ENCODE measurements at regions not wholly inside any gene's neighbourhood (a gene's known extent, or its start where the extent isn't known, plus 50 kb on each side); places are given as distances from the start of the nearest gene placed in this dataset.
A peak's percentile ranks its signal among the peaks of the same experiment; 100 is the strongest.

- Histone ChIP-seq H3K9ac (ENCODE audit: low read length) (no peak overlapping the region), H3K4me2 (ENCODE audit: low read length) (no peak overlapping the region), H3K36me3 (ENCODE audit: insufficient read depth, low read length) (no peaks in the 10 kb centered on the region), H4K20me1 (ENCODE audit: insufficient read depth, low read length) (no peaks in the 10 kb centered on the region), H3K79me2 (ENCODE audit: insufficient read depth, low read length) (no peaks in the 10 kb centered on the region), H3K27me3 (ENCODE audit: insufficient read depth, low read length) (no peaks in the 10 kb centered on the region), H2AFZ (ENCODE audit: low read depth, low read length) (no peak overlapping the region), H3K9me3 (ENCODE audit: insufficient read depth, low read depth, low read length) (peaks cover 4% of the 10 kb centered on the region), H3K4me1 (ENCODE audit: insufficient read depth, low read length) (no peaks in the 10 kb centered on the region), H3K4me3 (ENCODE audit: insufficient read depth, low read depth, low read length) (no peak overlapping the region), H3K27ac (ENCODE audit: low read depth, low read length) (no peak overlapping the region)
- no peaks in the 10 kb centered on the region for H3K4me1 Mint-ChIP-seq (ENCODE audit: low read depth, unreplicated experiment)
- peaks cover 2% of the 10 kb centered on the region for H3K27me3 Mint-ChIP-seq (ENCODE audit: low read depth, unreplicated experiment)
- FAIRE-seq (no peak), DNase-seq (ENCODE audit: low read depth) (no peak)
- no peak overlapping the region for H3K4me3 Mint-ChIP-seq (ENCODE audit: unreplicated experiment)
- peaks cover 7% of the 10 kb centered on the region for H3K9me3 Mint-ChIP-seq (ENCODE audit: unreplicated experiment)
- H3K36me3 Mint-ChIP-seq (ENCODE audit: low read depth, unreplicated experiment) = no peaks in the 10 kb centered on the region
- no peak overlapping the region for H3K27ac Mint-ChIP-seq (ENCODE audit: unreplicated experiment)
- TF ChIP-seq EZH2 (IDR thresholded peaks at IDR 0.05; ENCODE audit: insufficient read depth, low read length) (no peak), CTCF (IDR thresholded peaks at IDR 0.05; ENCODE audit: insufficient read depth, low read depth, low read length) (no peak)
These were observed 512.2 kb upstream of the TCF4 start for GRCh38 chr18:56100090-56100722.

GRCh38 chr18:56097621-56098020 lies 509.6 kb upstream of the TCF4 start:
- FAIRE-seq = no peak
- Mint-ChIP-seq H3K27me3 (ENCODE audit: low read depth, unreplicated experiment) (peaks cover 2% of the 10 kb centered on the region), H3K9me3 (ENCODE audit: unreplicated experiment) (peaks cover 3% of the 10 kb centered on the region)

More at GRCh38 chr18:56097621-56098020, 509.6 kb upstream of the TCF4 start:
- H3K4me1 Mint-ChIP-seq (ENCODE audit: low read depth, unreplicated experiment) = no peaks in the 10 kb centered on the region
- Histone ChIP-seq H3K27me3 (ENCODE audit: insufficient read depth, low read length) (no peaks in the 10 kb centered on the region), H3K4me3 (ENCODE audit: insufficient read depth, low read depth, low read length) (no peak overlapping the region), H2AFZ (ENCODE audit: low read depth, low read length) (no peak overlapping the region), H3K9ac (ENCODE audit: low read length) (no peak overlapping the region), H4K20me1 (ENCODE audit: insufficient read depth, low read length) (no peaks in the 10 kb centered on the region), H3K79me2 (ENCODE audit: insufficient read depth, low read length) (no peaks in the 10 kb centered on the region), H3K4me2 (ENCODE audit: low read length) (no peak overlapping the region), H3K36me3 (ENCODE audit: insufficient read depth, low read length) (no peaks in the 10 kb centered on the region), H3K4me1 (ENCODE audit: insufficient read depth, low read length) (no peaks in the 10 kb centered on the region), H3K27ac (ENCODE audit: low read depth, low read length) (no peak overlapping the region), H3K9me3 (ENCODE audit: insufficient read depth, low read depth, low read length) (no peaks in the 10 kb centered on the region)
- TF ChIP-seq CTCF (IDR thresholded peaks at IDR 0.05; ENCODE audit: insufficient read depth, low read depth, low read length) = no peak
- no peak for TF ChIP-seq EZH2 (IDR thresholded peaks at IDR 0.05; ENCODE audit: insufficient read depth, low read length)
- DNase-seq (ENCODE audit: low read depth) = peak; percentile 35
- H3K27ac Mint-ChIP-seq (ENCODE audit: unreplicated experiment) = no peak overlapping the region
- no peaks in the 10 kb centered on the region for H3K36me3 Mint-ChIP-seq (ENCODE audit: low read depth, unreplicated experiment)
- H3K4me3 Mint-ChIP-seq (ENCODE audit: unreplicated experiment) = no peak overlapping the region
